Activated naive CD8-positive, alpha-beta T cell (primary cell): ENCODE measurements at regions not wholly inside any gene's neighbourhood (a gene's known extent, or its start where the extent isn't known, plus 50 kb on each side); places are given as distances from the start of the nearest gene placed in this dataset.
"Not testable (repeated sequence)": the region's sequence is repeated elsewhere in the genome, so short reads cannot be mapped to it uniquely, and the experiment has no call there.

Experiments
- H3K27ac Mint-ChIP-seq: one replicate; pipeline ENCODE4 v1.8.0; 2021; ENCODE audit warnings: mixed read lengths
- H3K27me3 Mint-ChIP-seq: one replicate; pipeline ENCODE4 v1.8.0; 2021; ENCODE audit warnings: mixed read lengths
- H3K36me3 Mint-ChIP-seq: one replicate; pipeline ENCODE4 v1.8.0; 2021; ENCODE audit warnings: mixed read lengths
- H3K4me1 Mint-ChIP-seq: one replicate; pipeline ENCODE4 v1.8.0; 2021; ENCODE audit warnings: low read depth, mixed read lengths
- H3K4me3 Mint-ChIP-seq: one replicate; pipeline ENCODE4 v1.8.0; 2021; ENCODE audit warnings: mild to moderate bottlenecking, mixed read lengths
- H3K9me3 Mint-ChIP-seq: one replicate; pipeline ENCODE4 v1.8.0; 2021; ENCODE audit warnings: low read depth, mixed read lengths

DNA sequence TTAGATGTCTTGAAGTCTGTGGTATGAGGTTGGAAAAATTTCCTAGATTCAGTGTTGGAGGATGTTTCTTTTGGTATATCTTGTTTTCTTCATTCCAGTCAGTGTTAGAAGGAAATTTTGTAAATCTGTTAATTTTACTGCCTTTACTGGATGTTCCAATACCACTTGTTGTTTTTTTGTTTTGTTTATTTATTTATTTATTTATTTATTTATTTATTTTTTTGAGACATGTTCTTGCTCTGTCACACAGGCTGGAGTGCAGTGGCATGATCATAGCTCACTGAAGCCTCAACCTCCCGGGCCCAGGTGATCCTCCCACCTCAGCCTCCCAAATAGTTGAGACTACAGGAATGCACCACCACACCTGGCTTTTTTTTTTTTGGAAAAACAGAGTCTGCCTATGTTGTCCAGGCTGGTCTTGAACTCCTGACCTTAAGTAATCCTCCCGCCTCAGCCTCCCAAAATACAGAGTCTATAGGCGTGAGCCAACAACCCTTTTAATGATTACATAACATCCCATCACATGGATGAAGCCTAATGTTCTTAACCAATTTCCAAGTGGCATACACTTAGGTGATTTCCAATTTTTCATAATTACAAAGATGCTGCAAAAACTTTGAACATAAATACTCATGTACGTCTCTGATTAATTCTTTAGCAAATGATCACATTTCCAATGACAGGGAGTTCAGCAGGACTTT is 52.8 kb upstream of the WAC start:
- Mint-ChIP-seq H3K4me1 (no peaks in the 10 kb centered on the region), H3K4me3 (no peak overlapping the region), H3K27ac (no peak overlapping the region), H3K36me3 (peaks cover 3% of the 10 kb centered on the region), H3K9me3 (no peaks in the 10 kb centered on the region), H3K27me3 (peaks cover 4% of the 10 kb centered on the region)

DNA sequence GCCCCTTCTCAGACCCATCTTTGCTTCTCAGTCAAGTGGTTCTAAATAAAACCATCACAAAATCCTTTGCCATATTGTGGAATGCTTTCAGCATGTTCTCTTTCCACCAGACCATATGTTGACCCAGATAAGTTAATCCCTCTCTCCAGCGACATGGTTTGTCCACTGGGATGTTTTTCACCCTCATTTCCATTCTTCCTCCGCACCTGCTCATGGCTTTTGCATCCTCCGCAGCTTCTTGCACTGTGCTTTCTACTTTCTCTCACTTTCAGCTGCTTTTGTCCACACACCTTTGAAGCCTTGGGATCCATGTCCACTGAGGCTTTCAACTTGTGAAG is 52.3 kb upstream of the WAC start:
- Mint-ChIP-seq H3K4me3 (no peak overlapping the region), H3K9me3 (no peaks in the 10 kb centered on the region), H3K27me3 (peaks cover 4% of the 10 kb centered on the region), H3K27ac (peak overlapping the region; percentile 0), H3K4me1 (no peaks in the 10 kb centered on the region), H3K36me3 (peaks cover 3% of the 10 kb centered on the region)

DNA sequence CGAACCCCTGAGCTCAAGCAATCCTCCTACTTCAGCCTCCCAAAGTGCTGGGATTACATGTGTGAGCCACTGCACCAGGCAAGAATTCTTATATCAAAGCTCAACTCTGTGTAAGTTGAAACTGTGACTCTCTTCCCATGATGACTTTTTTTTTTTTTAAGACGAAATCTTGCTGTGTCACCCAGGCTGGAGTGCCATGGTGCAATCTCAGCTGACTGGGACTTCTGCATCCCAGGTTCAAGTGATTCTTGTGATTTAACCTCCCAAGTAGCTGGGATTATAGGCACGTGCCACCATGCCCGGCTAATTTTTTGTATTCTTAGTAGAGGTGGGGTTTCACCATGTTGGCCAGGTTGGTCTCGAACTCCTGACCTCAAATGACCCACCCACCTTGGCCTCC is 51.6 kb upstream of the WAC start:
- not testable (repeated sequence) for H3K4me1 Mint-ChIP-seq, H3K9me3 Mint-ChIP-seq, H3K36me3 Mint-ChIP-seq, H3K4me3 Mint-ChIP-seq, H3K27ac Mint-ChIP-seq, H3K27me3 Mint-ChIP-seq

DNA sequence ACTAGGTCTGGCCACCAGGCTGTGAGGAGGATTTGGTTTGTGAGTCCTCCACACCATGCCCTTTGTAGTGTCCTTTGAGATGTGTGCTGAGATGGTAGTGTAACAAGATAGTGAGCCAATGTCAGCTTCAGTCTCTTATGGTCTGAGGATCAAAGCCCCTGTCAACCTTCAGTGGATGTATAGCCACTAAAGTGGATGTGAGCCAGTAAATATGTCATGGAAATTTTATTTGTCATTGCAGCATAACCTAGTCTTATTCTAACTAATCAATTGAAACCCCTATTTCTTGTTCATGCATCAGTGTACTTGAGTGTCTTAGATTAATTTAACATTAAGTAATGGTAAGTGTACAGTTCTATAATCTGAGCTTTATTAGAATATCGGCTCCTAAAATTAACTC is 51.0 kb upstream of the WAC start:
- Mint-ChIP-seq H3K4me1 (peaks cover 2% of the 10 kb centered on the region), H3K27me3 (peaks cover 2% of the 10 kb centered on the region), H3K27ac (no peak overlapping the region), H3K9me3 (no peaks in the 10 kb centered on the region), H3K4me3 (no peak overlapping the region), H3K36me3 (peaks cover 5% of the 10 kb centered on the region)
